ENCODE measurements at regions not wholly inside any gene's neighbourhood (a gene's known extent, or its start where the extent isn't known, plus 50 kb on each side); places are given as distances from the start of the nearest gene placed in this dataset.

DNA sequence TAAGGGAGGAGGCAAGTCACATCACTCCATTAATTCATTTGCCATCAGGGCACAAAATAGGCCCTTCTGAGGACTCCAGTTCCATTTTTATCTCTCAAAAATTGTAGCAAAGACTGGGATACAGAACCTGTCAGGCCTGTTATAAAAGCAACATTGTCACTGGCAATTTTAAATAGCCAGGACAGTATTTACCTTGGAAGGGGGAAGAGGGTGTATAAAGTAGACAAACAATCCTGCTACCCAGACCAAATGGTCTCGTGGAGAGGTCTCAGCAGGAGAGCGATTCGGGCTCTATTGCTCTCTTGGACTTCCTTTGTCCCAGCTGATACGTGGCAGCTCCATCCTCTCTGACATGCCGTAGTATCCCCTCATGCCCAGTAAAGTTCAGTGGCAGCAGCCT lies 740.3 kb upstream of the HS6ST1 start:
- TF ChIP-seq, protein P1, sequence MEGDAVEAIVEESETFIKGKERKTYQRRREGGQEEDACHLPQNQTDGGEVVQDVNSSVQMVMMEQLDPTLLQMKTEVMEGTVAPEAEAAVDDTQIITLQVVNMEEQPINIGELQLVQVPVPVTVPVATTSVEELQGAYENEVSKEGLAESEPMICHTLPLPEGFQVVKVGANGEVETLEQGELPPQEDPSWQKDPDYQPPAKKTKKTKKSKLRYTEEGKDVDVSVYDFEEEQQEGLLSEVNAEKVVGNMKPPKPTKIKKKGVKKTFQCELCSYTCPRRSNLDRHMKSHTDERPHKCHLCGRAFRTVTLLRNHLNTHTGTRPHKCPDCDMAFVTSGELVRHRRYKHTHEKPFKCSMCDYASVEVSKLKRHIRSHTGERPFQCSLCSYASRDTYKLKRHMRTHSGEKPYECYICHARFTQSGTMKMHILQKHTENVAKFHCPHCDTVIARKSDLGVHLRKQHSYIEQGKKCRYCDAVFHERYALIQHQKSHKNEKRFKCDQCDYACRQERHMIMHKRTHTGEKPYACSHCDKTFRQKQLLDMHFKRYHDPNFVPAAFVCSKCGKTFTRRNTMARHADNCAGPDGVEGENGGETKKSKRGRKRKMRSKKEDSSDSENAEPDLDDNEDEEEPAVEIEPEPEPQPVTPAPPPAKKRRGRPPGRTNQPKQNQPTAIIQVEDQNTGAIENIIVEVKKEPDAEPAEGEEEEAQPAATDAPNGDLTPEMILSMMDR (IDR thresholded peaks at IDR 0.05): no peak
- TF ChIP-seq POLR2A (IDR thresholded peaks at IDR 0.05): no peak

Data from thyroid gland (tissue), 4 donors.